IMR-90 (cell line): ENCODE measurements at regions not wholly inside any gene's neighbourhood (a gene's known extent, or its start where the extent isn't known, plus 50 kb on each side); places are given as distances from the start of the nearest gene placed in this dataset.

ENCODE experiments used
- ATAC-seq: fragments of 200-7000 bp; cut with Tn5 transposase; 2 replicates; pipeline ENCODE4 v1.9.1; 2020; ENCODE audit warnings: low read depth, mild to moderate bottlenecking, moderate library complexity
- BruUV-seq: library from RNA; stranded (reverse); fragments of 400-500 nt; replicated peaks from 2 replicates; lab custom pipeline; 2021; lab: Mats Ljungman, UMichigan
- CTCF ChIA-PET: fragments of 300-600 bp; formaldehyde crosslinking; extraction: SDS; loops from one replicate; lab custom pipeline; 2021; ENCODE audit warnings: antibody characterized with exemption; lab: Yijun Ruan, JAX
- POLR2A ChIA-PET: fragments of 300-600 bp; sonication (Branson Sonifier 250); formaldehyde crosslinking; loops from one replicate; lab custom pipeline; 2022; ENCODE audit warnings: antibody characterized with exemption; ENCODE audit not compliant: unreplicated experiment; lab: Charles Lee
- DNase-seq: peaks from one replicate; pipeline ENCODE4 v3.0.0; 2013
- H2AFZ ChIP-seq: replicated peaks from 2 replicates; pipeline ENCODE3; 2013; ENCODE audit warnings: low read length, mild to moderate bottlenecking; ENCODE audit not compliant: poor library complexity
- H2AK5ac ChIP-seq: 2 replicates; pipeline ENCODE4 v1.6.1; 2013; ENCODE audit warnings: low read depth, low read length, inconsistent platforms
- H2AK9ac ChIP-seq: replicated peaks from 2 replicates; pipeline ENCODE3; 2013; ENCODE audit warnings: mild to moderate bottlenecking, low read depth, low read length, moderate library complexity; ENCODE audit not compliant: poor library complexity
- H2BK120ac ChIP-seq: 2 replicates; pipeline ENCODE4 v1.6.1; 2013; ENCODE audit warnings: low read depth, low read length, inconsistent platforms
- H2BK15ac ChIP-seq: 3 replicates; pipeline ENCODE4 v1.6.1; 2013; ENCODE audit warnings: low read depth, low read length, inconsistent platforms
- H2BK20ac ChIP-seq: 2 replicates; pipeline ENCODE4 v1.6.1; 2013; ENCODE audit warnings: low read depth, mild to moderate bottlenecking, inconsistent platforms, low read length, moderate library complexity
- H2BK5ac ChIP-seq: 2 replicates; pipeline ENCODE4 v1.6.1; 2013; ENCODE audit warnings: mild to moderate bottlenecking, low read depth, low read length, inconsistent platforms; ENCODE audit not compliant: poor library complexity, severe bottlenecking
- H3K14ac ChIP-seq: replicated peaks from 2 replicates; pipeline ENCODE4 v1.6.1; 2013; ENCODE audit warnings: low read depth, low read length, inconsistent platforms
- H3K18ac ChIP-seq: 2 replicates; pipeline ENCODE4 v1.6.1; 2013; ENCODE audit warnings: low read depth, low read length, control low read depth
- H3K23ac ChIP-seq: 2 replicates; pipeline ENCODE4 v1.6.1; 2013; ENCODE audit warnings: low read depth, low read length, inconsistent platforms
- H3K27ac ChIP-seq: 2 replicates; pipeline ENCODE4 v1.5.1; 2013; ENCODE audit warnings: mild to moderate bottlenecking, control low read depth, low read length; ENCODE audit not compliant: insufficient read depth
- H3K27me3 ChIP-seq: 2 replicates; pipeline ENCODE4 v1.6.1; 2013; ENCODE audit warnings: low read length; ENCODE audit not compliant: control insufficient read depth, insufficient read depth
- H3K36me3 ChIP-seq: 2 replicates; pipeline ENCODE4 v1.6.1; 2013; ENCODE audit warnings: low read length, mixed read lengths; ENCODE audit not compliant: control insufficient read depth, insufficient read depth
- H3K4ac ChIP-seq: 2 replicates; pipeline ENCODE4 v1.6.1; 2013; ENCODE audit warnings: low read depth, low read length, inconsistent platforms
- H3K4me1 ChIP-seq: 2 replicates; pipeline ENCODE4 v1.6.1; 2013; ENCODE audit warnings: low read length, mixed read lengths; ENCODE audit not compliant: control insufficient read depth, insufficient read depth
- H3K4me2 ChIP-seq: 2 replicates; pipeline ENCODE4 v1.6.1; 2013; ENCODE audit warnings: low read depth, mild to moderate bottlenecking, control low read depth, low read length, moderate library complexity
- H3K4me3 ChIP-seq: 2 replicates; pipeline ENCODE4 v1.5.1; 2013; ENCODE audit warnings: low read depth, mild to moderate bottlenecking, control low read depth, low read length, moderate library complexity; ENCODE audit not compliant: insufficient read depth
- H3K56ac ChIP-seq: 2 replicates; pipeline ENCODE4 v1.6.1; 2013; ENCODE audit warnings: low read length, inconsistent platforms; ENCODE audit not compliant: insufficient read depth; ENCODE audit errors: extremely low read depth
- H3K79me1 ChIP-seq, 2 experiments: 2 replicates each; pipeline ENCODE4 v1.6.1; 2013; ENCODE audit warnings: low read length in 2 of 2, inconsistent platforms in 1 of 2, low read depth in 1 of 2
- H3K9ac ChIP-seq: 2 replicates; pipeline ENCODE4 v1.6.1; 2013; ENCODE audit warnings: low read depth, low read length, control low read depth
- H3K9me1 ChIP-seq: 2 replicates; pipeline ENCODE4 v1.6.1; 2013; ENCODE audit warnings: low read length, inconsistent platforms; ENCODE audit not compliant: insufficient read depth
- H3K9me3 ChIP-seq: 2 replicates; pipeline ENCODE4 v1.6.1; 2013; ENCODE audit warnings: low read length; ENCODE audit not compliant: control insufficient read depth, insufficient read depth
- H4K20me1 ChIP-seq: 2 replicates; pipeline ENCODE4 v1.6.1; 2013; ENCODE audit warnings: low read length, inconsistent platforms; ENCODE audit not compliant: insufficient read depth
- H4K5ac ChIP-seq: 2 replicates; pipeline ENCODE4 v1.6.1; 2013; ENCODE audit warnings: mild to moderate bottlenecking, low read depth, low read length, control low read depth
- H4K8ac ChIP-seq, 2 experiments: 2 replicates each; pipeline ENCODE4 v1.6.1; 2013; ENCODE audit warnings: low read depth in 2 of 2, low read length in 2 of 2, control low read depth in 1 of 2, inconsistent platforms in 1 of 2
- H4K91ac ChIP-seq: 2 replicates; pipeline ENCODE4 v1.6.1; 2013; ENCODE audit warnings: low read depth, low read length, inconsistent platforms; ENCODE audit not compliant: insufficient read depth
- BHLHE40 ChIP-seq: fragments of 150-350 bp; IDR thresholded peaks from 2 replicates; pipeline ENCODE4 v1.6.1; 2016; ENCODE audit warnings: mild to moderate bottlenecking, low read depth, low read length
- CEBPB ChIP-seq: IDR thresholded peaks from 2 replicates; pipeline ENCODE4 v1.6.1; 2012; ENCODE audit warnings: low read depth, low read length, improper control_type of control experiment
- CHD1 ChIP-seq: IDR thresholded peaks from 2 replicates; pipeline ENCODE4 v1.6.1; 2012; ENCODE audit warnings: low read depth, low read length, improper control_type of control experiment
- FOS ChIP-seq: fragments of 150-350 bp; IDR thresholded peaks from 2 replicates; pipeline ENCODE4 v1.6.1; 2016; ENCODE audit warnings: low read depth, low read length
- MAFK ChIP-seq: IDR thresholded peaks from 2 replicates; pipeline ENCODE4 v1.6.1; 2012; ENCODE audit warnings: low read depth, low read length, improper control_type of control experiment
- MAZ ChIP-seq: IDR thresholded peaks from 2 replicates; pipeline ENCODE4 v1.6.1; 2012; ENCODE audit warnings: low read depth, mild to moderate bottlenecking, low read length, improper control_type of control experiment, moderate library complexity, borderline replicate concordance
- MXI1 ChIP-seq: IDR thresholded peaks from 2 replicates; pipeline ENCODE4 v1.6.1; 2012; ENCODE audit warnings: low read depth, mild to moderate bottlenecking, low read length, moderate library complexity, borderline replicate concordance
- NFE2L2 ChIP-seq: fragments of 150-350 bp; IDR thresholded peaks from 2 replicates; pipeline ENCODE4 v1.6.1; 2016; ENCODE audit warnings: low read depth, mild to moderate bottlenecking, low read length
- POLR2A ChIP-seq: IDR thresholded peaks from 2 replicates; pipeline ENCODE4 v1.6.1; 2012; ENCODE audit warnings: mild to moderate bottlenecking, low read depth, low read length
- RAD21 ChIP-seq: IDR thresholded peaks from 2 replicates; pipeline ENCODE4 v1.6.1; 2012; ENCODE audit warnings: low read length, improper control_type of control experiment
- RFX5 ChIP-seq: IDR thresholded peaks from 2 replicates; pipeline ENCODE4 v1.8.0; 2012; ENCODE audit warnings: low read depth, mild to moderate bottlenecking, low read length, moderate library complexity
- SMC3 ChIP-seq: fragments of 150-350 bp; IDR thresholded peaks from 2 replicates; pipeline ENCODE4 v1.6.1; 2016; ENCODE audit warnings: low read depth, mild to moderate bottlenecking, antibody characterized with exemption, low read length, moderate library complexity
- WGBS, 2 experiments: methylation state at CpG; one replicate each; pipeline versions ENCODE4 v1.1.5 to v1.1.7; 2013; ENCODE audit warnings: missing lambda C conversion rate in 2 of 2; ENCODE audit not compliant: insufficient read length in 1 of 2; ENCODE audit errors: extremely low coverage in 2 of 2; 5-methylcytosine and 5-hydroxymethylcytosine counted together
- dilution Hi-C: fragments of 300-500 bp; cut with HindIII; formaldehyde crosslinking; loops from one replicate; pipeline ENCODE4 v1.14.3; 2018; ENCODE audit warnings: low sequenced_read_pairs; ENCODE audit not compliant: unreplicated experiment
- in situ Hi-C: fragments of 300-500 bp; cut with MboI; formaldehyde crosslinking; loops from 3 replicates; pipeline ENCODE4 v1.14.3; 2019; ENCODE audit warnings: low sequenced_read_pairs, inconsistent platforms, mixed read lengths
- intact Hi-C: fragments of 100-400 bp; cut with micrococcal nuclease; formaldehyde crosslinking; loops from 2 replicates; pipeline ENCODE4 v1.10.0; 2022
- TF ChIP-seq, protein P1 (sequence below): fragments of 150-350 bp; IDR thresholded peaks from 2 replicates; pipeline ENCODE4 v1.6.1; 2016; ENCODE audit warnings: low read depth, mild to moderate bottlenecking, low read length, moderate library complexity, borderline replicate concordance
- TF ChIP-seq, protein P2 (sequence below): fragments of 150-350 bp; IDR thresholded peaks from 2 replicates; pipeline ENCODE4 v1.6.1; 2017; ENCODE audit warnings: mild to moderate bottlenecking, antibody characterized with exemption, low read length, low read depth

GRCh38 chr10:52877451-52877850 lies 104.9 kb upstream of the MBL2 start:
- no peak overlapping the region for H4K91ac ChIP-seq
- H3K9ac ChIP-seq: no peak overlapping the region
- H2AK5ac ChIP-seq: no peak overlapping the region
- ATAC-seq (no peak), DNase-seq (no peak)
- no peak overlapping the region for H2AK9ac ChIP-seq
- no peak overlapping the region for H2BK20ac ChIP-seq
- no peak overlapping the region for H4K5ac ChIP-seq
- POLR2A ChIA-PET: no interaction called here
- H3K9me3 ChIP-seq: no peaks in the 10 kb centered on the region
- no peak overlapping the region for H2BK120ac ChIP-seq
- no peak overlapping the region for H2BK15ac ChIP-seq
- peaks cover 5% of the 10 kb centered on the region; the same call in 1 of the 2 replicates for H3K27me3 ChIP-seq
- no CpG with 5 or more reads among the region's 4 CpGs for WGBS, 2 experiments
- no peak overlapping the region for H2BK5ac ChIP-seq
- no peaks in the 10 kb centered on the region for H3K79me1 ChIP-seq
- no peak overlapping the region for H3K56ac ChIP-seq
- no peaks in the 10 kb centered on the region for H4K20me1 ChIP-seq
- no peaks in the 10 kb centered on the region for H3K9me1 ChIP-seq
- H3K36me3 ChIP-seq: no peaks in the 10 kb centered on the region
- CTCF ChIA-PET: interaction anchor here (0.7 to 1.1 kb wide), 2 partner anchors 59 to 188 kb away, joined by 3 to 4 read pairs; no protein-coding TSS in a partner anchor
- no TSS peak for BruUV-seq
- H3K4me2 ChIP-seq: no peak overlapping the region
- intact Hi-C loops (no loop called here), in situ Hi-C loops (no loop called here), dilution Hi-C loops (no loop called here)
- H2AFZ ChIP-seq: no peak overlapping the region
- no peaks in the 10 kb centered on the region for H3K4me1 ChIP-seq
- H3K18ac ChIP-seq: no peak overlapping the region
- no peak overlapping the region for H3K23ac ChIP-seq
- H3K4ac ChIP-seq: no peak overlapping the region
- H3K14ac ChIP-seq: no peak overlapping the region
- H3K27ac ChIP-seq: no peak overlapping the region
- no peak for TF ChIP-seq BHLHE40
- no peak for TF ChIP-seq MXI1
- no peak for TF ChIP-seq RAD21
- no peak for TF ChIP-seq MAFK
- no peak for TF ChIP-seq CEBPB
- no peak for TF ChIP-seq MAZ
- no peak for TF ChIP-seq RFX5
- TF ChIP-seq, protein P1, sequence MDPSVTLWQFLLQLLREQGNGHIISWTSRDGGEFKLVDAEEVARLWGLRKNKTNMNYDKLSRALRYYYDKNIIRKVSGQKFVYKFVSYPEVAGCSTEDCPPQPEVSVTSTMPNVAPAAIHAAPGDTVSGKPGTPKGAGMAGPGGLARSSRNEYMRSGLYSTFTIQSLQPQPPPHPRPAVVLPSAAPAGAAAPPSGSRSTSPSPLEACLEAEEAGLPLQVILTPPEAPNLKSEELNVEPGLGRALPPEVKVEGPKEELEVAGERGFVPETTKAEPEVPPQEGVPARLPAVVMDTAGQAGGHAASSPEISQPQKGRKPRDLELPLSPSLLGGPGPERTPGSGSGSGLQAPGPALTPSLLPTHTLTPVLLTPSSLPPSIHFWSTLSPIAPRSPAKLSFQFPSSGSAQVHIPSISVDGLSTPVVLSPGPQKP: no peak
- TF ChIP-seq FOS: no peak
- no peak for TF ChIP-seq SMC3
- TF ChIP-seq, protein P2, sequence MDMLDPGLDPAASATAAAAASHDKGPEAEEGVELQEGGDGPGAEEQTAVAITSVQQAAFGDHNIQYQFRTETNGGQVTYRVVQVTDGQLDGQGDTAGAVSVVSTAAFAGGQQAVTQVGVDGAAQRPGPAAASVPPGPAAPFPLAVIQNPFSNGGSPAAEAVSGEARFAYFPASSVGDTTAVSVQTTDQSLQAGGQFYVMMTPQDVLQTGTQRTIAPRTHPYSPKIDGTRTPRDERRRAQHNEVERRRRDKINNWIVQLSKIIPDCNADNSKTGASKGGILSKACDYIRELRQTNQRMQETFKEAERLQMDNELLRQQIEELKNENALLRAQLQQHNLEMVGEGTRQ: no peak
- no peak for TF ChIP-seq NFE2L2
- TF ChIP-seq CHD1: no peak
- no peak for TF ChIP-seq POLR2A
- no peak overlapping the region for H4K8ac ChIP-seq
- H3K4me3 ChIP-seq: no peak overlapping the region
